K562 (cell line): ENCODE measurements at regions not wholly inside any gene's neighbourhood (a gene's known extent, or its start where the extent isn't known, plus 50 kb on each side); places are given as distances from the start of the nearest gene placed in this dataset.
A peak's percentile ranks its signal among the peaks of the same experiment; 100 is the strongest.

Experiments
- ATAC-seq: fragments of 200-7000 bp; cut with Tn5 transposase; 3 replicates; pipeline ENCODE4 v1.9.1; 2020; ENCODE audit warnings: moderate library complexity
- BruUV-seq: library from RNA; stranded (reverse); fragments of 400-500 nt; replicated peaks from 2 replicates; lab custom pipeline; 2021; lab: Mats Ljungman, UMichigan
- CTCF ChIA-PET: fragments of 300-600 bp; formaldehyde crosslinking; extraction: SDS; loops from one replicate; lab custom pipeline; 2021; ENCODE audit warnings: low intra/inter-chr PET ratio; lab: Yijun Ruan, JAX
- POLR2A ChIA-PET: fragments of 300-600, 350-650 bp; sonication (Branson Sonifier 250); formaldehyde crosslinking; extraction: SDS; loops from one replicate; lab custom pipeline; 2021; ENCODE audit warnings: antibody characterized with exemption, inconsistent platforms; lab: Yijun Ruan, JAX
- DNase-seq, 4 experiments: peaks; one replicate each; pipeline versions ENCODE4 v3.0.0 to v3.0.0-alpha.2; 2011 to 2018; ENCODE audit warnings: low spot score in 3 of 4, mixed read lengths in 3 of 4; ENCODE audit errors: extremely low read depth in 1 of 4
- FAIRE-seq: peaks from 2 replicates; lab custom pipeline; 2011; peaks lifted over from hg19 to GRCh38; lab: Jason Lieb, UNC
- H2AFZ ChIP-seq: 2 replicates; pipeline ENCODE4 v1.6.0; 2011; ENCODE audit warnings: low read depth, low read length, control low read depth, inconsistent platforms
- H3K27ac ChIP-seq: fragments of 200-600 bp; 3 replicates; pipeline ENCODE4 v1.8.0; 2011; ENCODE audit warnings: low read depth, mild to moderate bottlenecking, control low read depth, inconsistent platforms, low read length, moderate library complexity, mixed read lengths; ENCODE audit errors: extremely low read depth
- H3K27me3 ChIP-seq, 2 experiments: fragments of 300-600 bp in 1 of 2; 2 replicates in 1 of 2; 3 replicates in 1 of 2; pipeline versions ENCODE4 v1.6.0 to v1.8.0; 2011; ENCODE audit warnings: inconsistent platforms in 2 of 2, low read length in 2 of 2, mild to moderate bottlenecking in 1 of 2, mixed read lengths in 1 of 2, moderate library complexity in 1 of 2; ENCODE audit not compliant: control insufficient read depth in 2 of 2, insufficient read depth in 2 of 2
- H3K36me3 ChIP-seq: fragments of 300-600 bp; 3 replicates; pipeline ENCODE4 v1.8.0; 2011; ENCODE audit warnings: mild to moderate bottlenecking, low read length, inconsistent platforms; ENCODE audit not compliant: control insufficient read depth, insufficient read depth
- H3K4me1 ChIP-seq, 2 experiments: fragments of 200-600 bp in 1 of 2; replicated peaks in 1 of 2; 2 replicates in 1 of 2; 3 replicates in 1 of 2; pipeline versions ENCODE4 v1.5.1 to v1.8.0; 2011; ENCODE audit warnings: inconsistent platforms in 2 of 2, low read length in 2 of 2, mild to moderate bottlenecking in 1 of 2, mixed read lengths in 1 of 2, moderate library complexity in 1 of 2; ENCODE audit not compliant: control insufficient read depth in 2 of 2, insufficient read depth in 2 of 2
- H3K4me2 ChIP-seq: 2 replicates; pipeline ENCODE4 v1.6.1; 2011; ENCODE audit warnings: low read length, control low read depth, inconsistent platforms, mixed read lengths; ENCODE audit not compliant: insufficient read depth
- H3K4me3 ChIP-seq: fragments of 200-600 bp; sonication (generic), shearing (Covaris generic); 2 replicates; pipeline ENCODE4 v1.5.1; 2016; ENCODE audit warnings: control low read depth, inconsistent platforms
- H3K79me2 ChIP-seq: fragments of 200-600 bp; 3 replicates; pipeline ENCODE4 v1.8.0; 2011; ENCODE audit warnings: low read length, inconsistent platforms; ENCODE audit not compliant: control insufficient read depth, insufficient read depth
- H3K9ac ChIP-seq, 2 experiments: 2 replicates each; pipeline versions ENCODE4 v1.6.0 to v1.6.1; 2011; ENCODE audit warnings: low read depth in 2 of 2, low read length in 2 of 2, control low read depth in 1 of 2, inconsistent platforms in 1 of 2, mild to moderate bottlenecking in 1 of 2, mixed read lengths in 1 of 2; ENCODE audit not compliant: insufficient read depth in 1 of 2
- H3K9me1 ChIP-seq: one replicate; pipeline ENCODE4 v1.6.0; 2011; ENCODE audit warnings: inconsistent platforms, mild to moderate bottlenecking, low read length, moderate library complexity; ENCODE audit not compliant: control insufficient read depth, insufficient read depth
- H3K9me3 ChIP-seq: replicated peaks from 2 replicates; pipeline ENCODE4 v1.5.1; 2011; ENCODE audit warnings: low read depth, low read length, inconsistent platforms; ENCODE audit not compliant: control insufficient read depth, insufficient read depth
- H4K20me1 ChIP-seq: replicated peaks from 2 replicates; pipeline ENCODE4 v1.6.1; 2011; ENCODE audit warnings: low read length, inconsistent platforms, mixed read lengths; ENCODE audit not compliant: control insufficient read depth, insufficient read depth
- DNMT1 ChIP-seq: fragments of 450-650 bp; IDR thresholded peaks from 2 replicates; pipeline ENCODE4 v1.6.1; 2016; ENCODE audit warnings: antibody characterized with exemption, mild to moderate bottlenecking
- HLTF ChIP-seq: fragments of 450-650 bp; IDR thresholded peaks from 2 replicates; pipeline ENCODE4 v1.6.1; 2016
- MXI1 ChIP-seq: IDR thresholded peaks from 2 replicates; pipeline ENCODE4 v1.6.1; 2011; ENCODE audit warnings: low read depth, mild to moderate bottlenecking, improper control_type of control experiment, low read length
- NCOA2 ChIP-seq, 2 experiments: fragments of 450-650 bp; IDR thresholded peaks; 2 replicates each; pipeline ENCODE4 v1.6.1; 2018; ENCODE audit warnings: mild to moderate bottlenecking in 2 of 2, moderate library complexity in 1 of 2; ENCODE audit not compliant: partially characterized antibody in 2 of 2
- NR2C2 ChIP-seq, 2 experiments: fragments of 200-800 bp in 1 of 2; sonication (Bioruptor generic) in 1 of 2; sonication (generic) in 1 of 2; formaldehyde crosslinking in 1 of 2; IDR thresholded peaks; 2 replicates each; pipeline versions ENCODE4 v1.6.1 to v1.8.0; 2016 to 2022; ENCODE audit warnings: mild to moderate bottlenecking in 1 of 2, missing compliant biosample characterization in 1 of 2, missing genetic modification characterization in 1 of 2, missing genetic modification reagents in 1 of 2
- POLR2B ChIP-seq: fragments of 450-650 bp; IDR thresholded peaks from 2 replicates; pipeline ENCODE4 v1.6.1; 2018; ENCODE audit warnings: low read depth; ENCODE audit not compliant: partially characterized antibody
- RBM25 ChIP-seq: fragments of 200-400 bp; formaldehyde crosslinking; IDR thresholded peaks from 2 replicates; pipeline ENCODE4 v1.6.1; 2018; ENCODE audit warnings: low read length, low read depth, moderate library complexity; ENCODE audit not compliant: severe bottlenecking
- TAF7 ChIP-seq: fragments of 450-650 bp; IDR thresholded peaks from 2 replicates; pipeline ENCODE4 v1.6.1; 2016; ENCODE audit warnings: missing genetic modification characterization, missing compliant biosample characterization
- TFE3 ChIP-seq: fragments of 450-650 bp; formaldehyde crosslinking; IDR thresholded peaks from 2 replicates; pipeline ENCODE4 v1.4.0; 2020; ENCODE audit warnings: mild to moderate bottlenecking, mixed read lengths
- ZC3H4 ChIP-seq: sonication (generic); formaldehyde crosslinking; IDR thresholded peaks from 2 replicates; pipeline ENCODE4 v1.9.0; 2021; ENCODE audit warnings: missing genetic modification reagents, borderline replicate concordance
- ZNF3 ChIP-seq: fragments of 250-450 bp; sonication (Bioruptor Pico); IDR thresholded peaks from 2 replicates; pipeline ENCODE4 v1.5.0; 2021; ENCODE audit warnings: mild to moderate bottlenecking, moderate library complexity
- ZNF586 ChIP-seq: fragments of 450-650 bp; formaldehyde crosslinking; conservative IDR thresholded peaks from 2 replicates; pipeline ENCODE4 v1.4.0; 2020; ENCODE audit warnings: mild to moderate bottlenecking, moderate library complexity
- WGBS: fragments of 100-300 bp; shearing (Covaris generic); methylation state at CpG from one replicate; pipeline ENCODE4 v1.1.6; 2016; ENCODE audit warnings: low coverage, mixed read lengths; ENCODE audit not compliant: insufficient coverage; ENCODE audit errors: missing lambda C conversion rate; 5-methylcytosine and 5-hydroxymethylcytosine counted together
- in situ Hi-C: fragments of 300-500 bp; cut with MboI; formaldehyde crosslinking; loops from 4 replicates; pipeline ENCODE4 v1.15.0; 2018; ENCODE audit warnings: inconsistent platforms, mixed read lengths
- intact Hi-C: fragments of 100-400 bp; cut with micrococcal nuclease; formaldehyde crosslinking; loops from 2 replicates; pipeline ENCODE4 v1.14.2; 2022
- TF ChIP-seq, protein P1 (sequence below): fragments of 250-450 bp; sonication (Bioruptor Pico); IDR thresholded peaks from 2 replicates; pipeline ENCODE4 v1.4.0; 2020; ENCODE audit warnings: mild to moderate bottlenecking, moderate library complexity, borderline replicate concordance

- H3K27ac ChIP-seq, result no peak overlapping the region
- H3K4me2 ChIP-seq, result no peak overlapping the region
- ChIA-PET CTCF (no interaction called here), POLR2A (no interaction called here)
- no peaks in the 10 kb centered on the region for H3K36me3 ChIP-seq
- no peak overlapping the region for H3K9ac ChIP-seq
- intact Hi-C loops, result no loop called here
- FAIRE-seq (peak; percentile 57), ATAC-seq (no peak), DNase-seq (no peak)
- in situ Hi-C loops, result no loop called here
- 4% methylated on average over 5 of the region's 6 CpGs for WGBS
- H4K20me1 ChIP-seq, result no peaks in the 10 kb centered on the region
- H3K4me1 ChIP-seq, result no peaks in the 10 kb centered on the region
- no peaks in the 10 kb centered on the region; a peak in 1 of 5 replicates for H3K27me3 ChIP-seq
- H2AFZ ChIP-seq, result no peak overlapping the region
- no TSS peak for BruUV-seq
- no peak overlapping the region for H3K4me3 ChIP-seq
- H3K9me1 ChIP-seq, result no peaks in the 10 kb centered on the region
- no peaks in the 10 kb centered on the region for H3K79me2 ChIP-seq
- TF ChIP-seq MXI1 (no peak), ZNF586 (CRISPR knock-in tag) (no peak), ZC3H4 (CRISPR knock-in tag) (no peak), RBM25 (no peak), TFE3 (CRISPR knock-in tag) (no peak), POLR2B (no peak), NCOA2 (IDR thresholded peaks at IDR 0.05; ENCODE audit: partially characterized antibody in 2 of 2) (no peak), HLTF (no peak), TAF7 (tag) (no peak), DNMT1 (no peak), NR2C2 (CRISPR knock-in tag; IDR thresholded peaks at IDR 0.05) (no peak), NR2C2 (tag; IDR thresholded peaks at IDR 0.05) (no peak), ZNF3 (no peak)
- TF ChIP-seq, protein P1, sequence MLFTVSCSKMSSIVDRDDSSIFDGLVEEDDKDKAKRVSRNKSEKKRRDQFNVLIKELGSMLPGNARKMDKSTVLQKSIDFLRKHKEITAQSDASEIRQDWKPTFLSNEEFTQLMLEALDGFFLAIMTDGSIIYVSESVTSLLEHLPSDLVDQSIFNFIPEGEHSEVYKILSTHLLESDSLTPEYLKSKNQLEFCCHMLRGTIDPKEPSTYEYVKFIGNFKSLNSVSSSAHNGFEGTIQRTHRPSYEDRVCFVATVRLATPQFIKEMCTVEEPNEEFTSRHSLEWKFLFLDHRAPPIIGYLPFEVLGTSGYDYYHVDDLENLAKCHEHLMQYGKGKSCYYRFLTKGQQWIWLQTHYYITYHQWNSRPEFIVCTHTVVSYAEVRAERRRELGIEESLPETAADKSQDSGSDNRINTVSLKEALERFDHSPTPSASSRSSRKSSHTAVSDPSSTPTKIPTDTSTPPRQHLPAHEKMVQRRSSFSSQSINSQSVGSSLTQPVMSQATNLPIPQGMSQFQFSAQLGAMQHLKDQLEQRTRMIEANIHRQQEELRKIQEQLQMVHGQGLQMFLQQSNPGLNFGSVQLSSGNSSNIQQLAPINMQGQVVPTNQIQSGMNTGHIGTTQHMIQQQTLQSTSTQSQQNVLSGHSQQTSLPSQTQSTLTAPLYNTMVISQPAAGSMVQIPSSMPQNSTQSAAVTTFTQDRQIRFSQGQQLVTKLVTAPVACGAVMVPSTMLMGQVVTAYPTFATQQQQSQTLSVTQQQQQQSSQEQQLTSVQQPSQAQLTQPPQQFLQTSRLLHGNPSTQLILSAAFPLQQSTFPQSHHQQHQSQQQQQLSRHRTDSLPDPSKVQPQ (CRISPR knock-in tag), result no peak
- no peaks in the 10 kb centered on the region for H3K9me3 ChIP-seq
Observed at GRCh38 chr10:27451054-27451453, 53.0 kb upstream of the RAB18 start.
